Mesendoderm (in vitro differentiated cells): ENCODE measurements at regions not wholly inside any gene's neighbourhood (a gene's known extent, or its start where the extent isn't known, plus 50 kb on each side); places are given as distances from the start of the nearest gene placed in this dataset.
A peak's percentile ranks its signal among the peaks of the same experiment; 100 is the strongest.

Experiments
- DNase-seq: peaks from one replicate; pipeline ENCODE4 v3.0.0; 2013
- H2AK5ac ChIP-seq: 2 replicates; pipeline ENCODE4 v1.6.1; 2013; ENCODE audit warnings: low read length, inconsistent platforms
- H2BK120ac ChIP-seq: 2 replicates; pipeline ENCODE4 v1.6.1; 2013; ENCODE audit warnings: low read depth, mild to moderate bottlenecking, low read length, moderate library complexity, mixed read lengths
- H2BK15ac ChIP-seq: replicated peaks from 2 replicates; pipeline ENCODE4 v1.6.1; 2013; ENCODE audit warnings: low read depth, mild to moderate bottlenecking, moderate library complexity
- H2BK5ac ChIP-seq: 2 replicates; pipeline ENCODE4 v1.6.1; 2013; ENCODE audit warnings: low read length, inconsistent platforms
- H3K18ac ChIP-seq: 2 replicates; pipeline ENCODE4 v1.6.1; 2013; ENCODE audit warnings: mild to moderate bottlenecking, low read length, mixed read lengths
- H3K23ac ChIP-seq: one replicate; pipeline ENCODE4 v1.6.1; 2013; ENCODE audit warnings: low read length
- H3K27ac ChIP-seq: 2 replicates; pipeline ENCODE4 v1.5.1; 2013; ENCODE audit warnings: low read depth, mild to moderate bottlenecking, inconsistent platforms, low read length, moderate library complexity
- H3K27me3 ChIP-seq: 2 replicates; pipeline ENCODE4 v1.6.1; 2013; ENCODE audit warnings: low read length, control low read depth, mild to moderate bottlenecking, inconsistent platforms; ENCODE audit not compliant: insufficient read depth, poor library complexity
- H3K36me3 ChIP-seq: 2 replicates; pipeline ENCODE4 v1.6.1; 2013; ENCODE audit warnings: low read length, inconsistent platforms; ENCODE audit not compliant: control insufficient read depth, insufficient read depth
- H3K4ac ChIP-seq: one replicate; pipeline ENCODE4 v1.6.1; 2013; ENCODE audit warnings: low read depth, mild to moderate bottlenecking, low read length, moderate library complexity
- H3K4me1 ChIP-seq: 2 replicates; pipeline ENCODE4 v1.6.1; 2013; ENCODE audit warnings: low read depth, low read length, inconsistent platforms; ENCODE audit not compliant: control insufficient read depth
- H3K4me2 ChIP-seq: 2 replicates; pipeline ENCODE4 v1.6.1; 2013; ENCODE audit warnings: low read length
- H3K4me3 ChIP-seq: 2 replicates; pipeline ENCODE4 v1.5.1; 2013; ENCODE audit warnings: mild to moderate bottlenecking, low read length
- H3K56ac ChIP-seq: one replicate; pipeline ENCODE4 v1.6.1; 2013; ENCODE audit warnings: low read length
- H3K79me1 ChIP-seq: 2 replicates; pipeline ENCODE4 v1.6.1; 2013; ENCODE audit warnings: low read length, inconsistent platforms
- H3K79me2 ChIP-seq: 2 replicates; pipeline ENCODE4 v1.6.1; 2013; ENCODE audit warnings: mild to moderate bottlenecking, low read length; ENCODE audit not compliant: control insufficient read depth, insufficient read depth
- H3K9ac ChIP-seq: 2 replicates; pipeline ENCODE4 v1.6.1; 2013; ENCODE audit warnings: low read length, inconsistent platforms
- H4K5ac ChIP-seq: one replicate; pipeline ENCODE4 v1.6.1; 2013; ENCODE audit warnings: low read length
- H4K8ac ChIP-seq: one replicate; pipeline ENCODE4 v1.6.1; 2013; ENCODE audit warnings: low read depth, mild to moderate bottlenecking, control low read depth, low read length, moderate library complexity
- WGBS: extraction: QIAGEN DNeasy Blood & Tissue Kit; methylation state at CpG from one replicate; pipeline ENCODE4 v1.1.7; 2013; ENCODE audit warnings: low lambda C conversion rate, missing lambda C conversion rate; ENCODE audit not compliant: insufficient coverage; ENCODE audit errors: extremely low coverage; 5-methylcytosine and 5-hydroxymethylcytosine counted together

- WGBS = no CpG with 5 or more reads among the region's 1 CpG
Observed at GRCh38 chr6:66161546-66162108, 454.6 kb upstream of the EYS start.

GRCh38 chr6:66159937-66160336, 452.9 kb upstream of the EYS start:
- H3K27me3 ChIP-seq = no peaks in the 10 kb centered on the region
- no peak overlapping the region for H4K5ac ChIP-seq
- H3K18ac ChIP-seq = no peak overlapping the region
- no peaks in the 10 kb centered on the region for H3K4me1 ChIP-seq
- H3K9ac ChIP-seq = no peak overlapping the region
- H2BK5ac ChIP-seq = no peak overlapping the region
- H3K79me2 ChIP-seq = no peaks in the 10 kb centered on the region
- no peaks in the 10 kb centered on the region for H3K36me3 ChIP-seq
- no peak overlapping the region for H2AK5ac ChIP-seq
- H2BK120ac ChIP-seq = no peak overlapping the region
- H3K23ac ChIP-seq = no peak overlapping the region
- no peak overlapping the region for H3K27ac ChIP-seq
- H3K79me1 ChIP-seq = no peaks in the 10 kb centered on the region
- DNase-seq = no peak
- H3K4ac ChIP-seq = no peak overlapping the region
- no peak overlapping the region for H3K4me3 ChIP-seq
- no peak overlapping the region for H3K4me2 ChIP-seq
- no peak overlapping the region for H2BK15ac ChIP-seq
- H3K56ac ChIP-seq = no peak overlapping the region
- WGBS = 100% methylated on average over 1 of the region's 2 CpGs
- H4K8ac ChIP-seq = no peak overlapping the region

More at GRCh38 chr6:66161546-66162108, 454.6 kb upstream of the EYS start:
- Histone ChIP-seq H3K9ac (no peak overlapping the region), H3K18ac (no peak overlapping the region), H3K27me3 (no peaks in the 10 kb centered on the region), H4K5ac (no peak overlapping the region), H3K36me3 (no peaks in the 10 kb centered on the region), H3K27ac (no peak overlapping the region), H4K8ac (no peak overlapping the region), H2AK5ac (no peak overlapping the region), H2BK15ac (no peak overlapping the region), H3K4ac (no peak overlapping the region), H2BK120ac (no peak overlapping the region), H2BK5ac (no peak overlapping the region), H3K4me2 (no peak overlapping the region), H3K23ac (no peak overlapping the region), H3K4me3 (no peak overlapping the region), H3K4me1 (no peaks in the 10 kb centered on the region), H3K79me1 (no peaks in the 10 kb centered on the region), H3K79me2 (no peaks in the 10 kb centered on the region), H3K56ac (no peak overlapping the region)
- peak; percentile 25 for DNase-seq

GRCh38 chr6:66153247-66153646, 446.2 kb upstream of the EYS start:
- Histone ChIP-seq H3K56ac (no peak overlapping the region), H3K79me1 (no peaks in the 10 kb centered on the region), H3K79me2 (no peaks in the 10 kb centered on the region), H2BK120ac (no peak overlapping the region), H3K4me1 (no peaks in the 10 kb centered on the region), H3K27ac (no peak overlapping the region), H4K5ac (no peak overlapping the region), H3K9ac (no peak overlapping the region), H3K36me3 (no peaks in the 10 kb centered on the region), H3K4me2 (no peak overlapping the region), H2BK15ac (no peak overlapping the region), H3K4me3 (no peak overlapping the region), H3K23ac (no peak overlapping the region), H2BK5ac (no peak overlapping the region), H3K27me3 (no peaks in the 10 kb centered on the region), H2AK5ac (no peak overlapping the region), H3K4ac (no peak overlapping the region), H3K18ac (no peak overlapping the region), H4K8ac (no peak overlapping the region)
- no peak for DNase-seq
- no CpG with 5 or more reads among the region's 2 CpGs for WGBS

GRCh38 chr6:66149132-66149531, 442.1 kb upstream of the EYS start:
- H3K36me3 ChIP-seq = no peaks in the 10 kb centered on the region
- H4K5ac ChIP-seq = no peak overlapping the region
- no peak overlapping the region for H3K4ac ChIP-seq
- H3K27me3 ChIP-seq = no peaks in the 10 kb centered on the region
- no peak overlapping the region for H3K18ac ChIP-seq
- no peak overlapping the region for H3K4me2 ChIP-seq
- H3K23ac ChIP-seq = no peak overlapping the region
- H2BK120ac ChIP-seq = no peak overlapping the region
- H3K79me2 ChIP-seq = no peaks in the 10 kb centered on the region
- H3K79me1 ChIP-seq = no peaks in the 10 kb centered on the region
- no peak overlapping the region for H2AK5ac ChIP-seq
- no peak overlapping the region for H3K27ac ChIP-seq
- no peaks in the 10 kb centered on the region for H3K4me1 ChIP-seq
- H3K9ac ChIP-seq = no peak overlapping the region
- H4K8ac ChIP-seq = no peak overlapping the region
- no peak overlapping the region for H3K4me3 ChIP-seq
- no peak for DNase-seq
- no peak overlapping the region for H2BK15ac ChIP-seq
- H2BK5ac ChIP-seq = no peak overlapping the region
- H3K56ac ChIP-seq = no peak overlapping the region

GRCh38 chr6:66145867-66146266, 438.8 kb upstream of the EYS start:
- no peak overlapping the region for H3K23ac ChIP-seq
- WGBS = no CpG with 5 or more reads among the region's 8 CpGs
- H3K56ac ChIP-seq = no peak overlapping the region
- no peak overlapping the region for H2BK15ac ChIP-seq
- H4K5ac ChIP-seq = no peak overlapping the region
- no peak overlapping the region for H2BK120ac ChIP-seq
- no peaks in the 10 kb centered on the region for H3K79me2 ChIP-seq
- H2AK5ac ChIP-seq = no peak overlapping the region
- no peak overlapping the region for H3K27ac ChIP-seq
- no peak overlapping the region for H3K4me2 ChIP-seq
- no peaks in the 10 kb centered on the region for H3K79me1 ChIP-seq
- no peaks in the 10 kb centered on the region for H3K27me3 ChIP-seq
- H3K18ac ChIP-seq = no peak overlapping the region
- H4K8ac ChIP-seq = no peak overlapping the region
- H3K9ac ChIP-seq = no peak overlapping the region
- no peaks in the 10 kb centered on the region for H3K36me3 ChIP-seq
- H2BK5ac ChIP-seq = no peak overlapping the region
- H3K4me3 ChIP-seq = no peak overlapping the region
- no peak overlapping the region for H3K4ac ChIP-seq
- no peak for DNase-seq
- no peaks in the 10 kb centered on the region for H3K4me1 ChIP-seq

- Histone ChIP-seq H3K36me3 (no peaks in the 10 kb centered on the region), H3K23ac (no peak overlapping the region), H3K18ac (no peak overlapping the region), H3K4me2 (no peak overlapping the region), H3K9ac (no peak overlapping the region), H3K4me1 (no peaks in the 10 kb centered on the region), H2BK120ac (no peak overlapping the region), H3K79me1 (no peaks in the 10 kb centered on the region), H3K4ac (no peak overlapping the region), H3K79me2 (no peaks in the 10 kb centered on the region), H2AK5ac (no peak overlapping the region), H3K56ac (no peak overlapping the region), H2BK5ac (no peak overlapping the region), H2BK15ac (no peak overlapping the region), H4K5ac (no peak overlapping the region), H3K4me3 (no peak overlapping the region), H4K8ac (no peak overlapping the region), H3K27me3 (no peaks in the 10 kb centered on the region), H3K27ac (no peak overlapping the region)
- WGBS = no CpG with 5 or more reads among the region's 2 CpGs
- no peak for DNase-seq
Observed at GRCh38 chr6:66134021-66134420, 427.0 kb upstream of the EYS start.
